Mesothelial cell of epicardium (in vitro differentiated cells): ENCODE measurements at regions not wholly inside any gene's neighbourhood (a gene's known extent, or its start where the extent isn't known, plus 50 kb on each side); places are given as distances from the start of the nearest gene placed in this dataset.
A peak's percentile ranks its signal among the peaks of the same experiment; 100 is the strongest.

Source experiments
- DNase-seq, 2 experiments: peaks; one replicate each; pipeline ENCODE4 v3.0.0; 2021; ENCODE audit warnings: low spot score in 2 of 2; ENCODE audit not compliant: unreplicated experiment in 2 of 2
- H3K27ac Mint-ChIP-seq: 2 replicates; pipeline ENCODE4 v1.8.0; 2021; ENCODE audit warnings: mixed read lengths
- H3K27me3 Mint-ChIP-seq: 2 replicates; pipeline ENCODE4 v1.8.0; 2021; ENCODE audit warnings: low read depth, mixed read lengths
- H3K36me3 Mint-ChIP-seq: 2 replicates; pipeline ENCODE4 v1.8.0; 2021; ENCODE audit warnings: mixed read lengths
- H3K4me1 Mint-ChIP-seq: 2 replicates; pipeline ENCODE4 v1.8.0; 2021; ENCODE audit warnings: mixed read lengths
- H3K4me3 Mint-ChIP-seq: 2 replicates; pipeline ENCODE4 v1.8.0; 2021; ENCODE audit warnings: mild to moderate bottlenecking, moderate library complexity, mixed read lengths
- H3K9me3 Mint-ChIP-seq: 2 replicates; pipeline ENCODE4 v1.8.0; 2021; ENCODE audit warnings: mixed read lengths
- CTCF ChIP-seq: fragments of 200-600 bp; sonication (generic); IDR thresholded peaks from one replicate; pipeline ENCODE4 v1.5.0; 2021; ENCODE audit warnings: antibody characterized with exemption; ENCODE audit not compliant: unreplicated experiment

GRCh38 chr20:47969426-47969825 is 184.1 kb upstream of the SULF2 start:
- no peak for TF ChIP-seq CTCF
- no peaks in the 10 kb centered on the region for H3K9me3 Mint-ChIP-seq
- no peak for DNase-seq
- no peaks in the 10 kb centered on the region for H3K36me3 Mint-ChIP-seq
- peak overlapping the region; percentile 47 for H3K27ac Mint-ChIP-seq
- peaks cover 11% of the 10 kb centered on the region for H3K27me3 Mint-ChIP-seq
- peaks cover 32% of the 10 kb centered on the region for H3K4me1 Mint-ChIP-seq
- H3K4me3 Mint-ChIP-seq, result no peak overlapping the region

GRCh38 chr20:47968541-47969310 is 183.4 kb upstream of the SULF2 start:
- Mint-ChIP-seq H3K27ac (no peak overlapping the region), H3K36me3 (no peaks in the 10 kb centered on the region), H3K9me3 (no peaks in the 10 kb centered on the region), H3K4me3 (no peak overlapping the region), H3K4me1 (peaks cover 32% of the 10 kb centered on the region), H3K27me3 (peaks cover 11% of the 10 kb centered on the region)
- DNase-seq, result no peak
- no peak for TF ChIP-seq CTCF

GRCh38 chr20:47964149-47964548 is 178.9 kb upstream of the SULF2 start:
- DNase-seq, result no peak
- no peak overlapping the region for H3K4me3 Mint-ChIP-seq
- peaks cover 6% of the 10 kb centered on the region for H3K27me3 Mint-ChIP-seq
- no peaks in the 10 kb centered on the region for H3K9me3 Mint-ChIP-seq
- H3K4me1 Mint-ChIP-seq, result peaks cover 13% of the 10 kb centered on the region
- no peak overlapping the region for H3K27ac Mint-ChIP-seq
- H3K36me3 Mint-ChIP-seq, result no peaks in the 10 kb centered on the region
- TF ChIP-seq CTCF, result no peak

- peaks cover 20% of the 10 kb centered on the region for H3K4me1 Mint-ChIP-seq
- H3K27ac Mint-ChIP-seq, result no peak overlapping the region
- H3K4me3 Mint-ChIP-seq, result no peak overlapping the region
- no peaks in the 10 kb centered on the region for H3K36me3 Mint-ChIP-seq
- H3K9me3 Mint-ChIP-seq, result no peaks in the 10 kb centered on the region
- no peak for TF ChIP-seq CTCF
- DNase-seq, result no peak
- H3K27me3 Mint-ChIP-seq, result peaks cover 6% of the 10 kb centered on the region
Observed at GRCh38 chr20:47963022-47963421, 177.7 kb upstream of the SULF2 start.

GRCh38 chr20:47962286-47962963 is 177.1 kb upstream of the SULF2 start:
- no peak overlapping the region for H3K27ac Mint-ChIP-seq
- H3K27me3 Mint-ChIP-seq, result peaks cover 6% of the 10 kb centered on the region
- DNase-seq, result no peak
- H3K4me3 Mint-ChIP-seq, result no peak overlapping the region
- peaks cover 21% of the 10 kb centered on the region for H3K4me1 Mint-ChIP-seq
- H3K9me3 Mint-ChIP-seq, result no peaks in the 10 kb centered on the region
- no peak for TF ChIP-seq CTCF
- no peaks in the 10 kb centered on the region for H3K36me3 Mint-ChIP-seq
